GM21619 (cell line): ENCODE measurements at regions not wholly inside any gene's neighbourhood (a gene's known extent, or its start where the extent isn't known, plus 50 kb on each side); places are given as distances from the start of the nearest gene placed in this dataset.
A peak's percentile ranks its signal among the peaks of the same experiment; 100 is the strongest.
"Not testable (repeated sequence)": the region's sequence is repeated elsewhere in the genome, so short reads cannot be mapped to it uniquely, and the experiment has no call there.

Source experiments
- ATAC-seq: cut with Tn5 transposase; IDR thresholded peaks from one replicate; pipeline ENCODE4 v1.9.1; 2021; ENCODE audit not compliant: unreplicated experiment

GRCh38 chr7:119232091-119232490, 1007.6 kb downstream of the ANKRD7 start:
- ATAC-seq, result no peak

DNA sequence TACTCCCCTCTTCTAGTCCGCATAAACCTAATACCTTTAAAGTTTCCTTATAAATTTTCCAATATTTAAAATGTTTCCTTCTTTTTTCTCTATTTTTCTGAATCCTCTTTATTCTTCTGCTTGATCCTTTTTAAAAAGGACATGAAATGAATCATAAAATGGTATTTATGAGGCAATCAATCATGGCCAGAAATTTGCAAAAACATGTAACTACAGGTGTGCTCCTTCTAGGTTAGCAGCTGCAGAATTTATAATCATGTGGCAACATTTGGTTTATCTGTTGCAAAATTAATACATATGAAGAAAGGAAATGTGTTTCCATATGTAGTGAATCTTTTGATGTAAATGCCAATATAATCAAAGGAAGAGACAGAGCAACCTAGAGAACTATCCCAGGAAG, 1008.5 kb downstream of the ANKRD7 start:
- ATAC-seq, result no peak

DNA sequence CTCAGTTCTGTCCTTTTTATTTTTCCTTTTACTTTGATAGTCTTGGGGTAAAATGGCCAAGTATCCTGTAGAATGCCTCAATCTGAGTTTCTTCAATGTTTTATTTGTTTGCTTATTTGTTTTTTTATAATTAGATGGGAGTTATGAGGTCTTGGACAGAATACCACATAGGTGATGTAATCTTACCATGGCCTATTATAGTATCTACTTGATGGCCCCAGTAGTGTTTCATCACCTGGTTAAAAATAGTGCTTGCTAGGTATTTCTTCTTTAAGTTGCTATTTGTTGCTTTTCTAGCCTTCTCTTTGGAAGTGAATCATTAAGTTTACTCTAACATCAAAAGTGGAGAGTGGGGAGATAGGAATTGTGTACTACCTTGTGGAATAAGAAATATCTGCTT, 1020.0 kb upstream of the KCND2 start:
- no peak for ATAC-seq

DNA sequence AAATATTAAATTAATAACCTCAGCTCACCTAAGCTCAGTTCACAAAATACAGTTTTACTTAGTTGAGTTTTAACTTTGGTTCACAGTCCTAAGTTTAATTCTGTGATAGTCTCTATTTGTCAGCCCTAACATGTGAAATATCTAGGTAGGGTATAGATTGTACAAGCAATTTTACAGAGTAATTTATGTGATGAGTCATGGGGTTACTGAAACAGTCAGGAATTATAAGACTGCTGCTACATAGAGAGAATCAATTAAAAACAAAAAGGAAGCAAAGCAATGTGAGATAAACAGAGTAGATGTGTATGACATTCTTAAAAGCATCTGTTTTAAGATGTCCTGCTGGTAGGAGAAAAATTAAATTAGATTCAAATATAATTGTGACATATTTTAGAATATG, 1018.2 kb upstream of the KCND2 start:
- ATAC-seq, result no peak

DNA sequence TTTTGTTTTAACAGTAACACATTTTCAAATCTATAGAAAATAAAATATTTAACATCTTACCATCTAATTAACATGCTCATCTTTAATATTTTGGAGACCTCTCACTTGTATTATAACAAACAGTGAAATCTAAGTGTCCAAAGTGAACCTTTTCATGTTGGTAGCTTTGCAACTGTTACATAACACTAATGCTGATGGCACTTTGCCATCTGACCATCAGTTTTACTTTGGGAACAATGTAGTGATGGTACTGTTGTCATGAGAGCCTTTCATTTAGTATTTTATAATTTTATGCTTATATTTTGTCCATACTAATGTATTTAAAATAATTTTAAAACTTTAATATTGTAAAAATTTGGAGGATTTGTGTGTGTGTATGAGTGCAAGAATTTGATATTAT, 1017.0 kb upstream of the KCND2 start:
- ATAC-seq, result no peak

DNA sequence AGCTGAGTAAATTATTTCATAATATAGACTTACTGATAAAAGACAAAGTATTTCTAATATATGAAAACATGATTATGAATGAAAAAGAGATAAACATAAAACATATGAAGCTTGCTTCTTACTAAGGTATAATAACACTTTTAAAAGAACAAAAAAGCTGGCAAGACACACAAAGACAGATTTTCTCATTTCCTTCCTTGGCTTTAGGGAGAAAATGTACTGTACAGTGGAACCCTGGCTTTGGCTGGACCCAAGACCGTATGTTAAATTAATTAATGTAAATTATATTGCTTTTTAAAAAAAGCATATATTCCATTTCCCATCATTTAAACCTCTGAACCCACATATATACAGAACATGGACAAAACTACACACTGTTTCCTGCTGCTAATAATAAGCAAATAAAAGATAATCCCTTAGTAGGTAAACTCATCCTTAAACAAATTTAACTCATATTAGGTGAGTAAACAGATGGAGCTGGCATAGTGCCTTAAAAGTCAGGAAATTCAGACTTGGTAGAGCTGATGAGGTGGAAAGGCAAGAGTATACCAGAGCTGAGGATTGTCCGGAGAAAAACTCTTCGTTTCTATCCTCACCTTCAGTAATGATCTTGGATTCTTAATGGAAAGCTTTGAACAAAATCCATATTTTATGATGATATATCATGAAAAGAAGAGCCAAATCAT, 1016.4 kb upstream of the KCND2 start:
- ATAC-seq, result no peak

DNA sequence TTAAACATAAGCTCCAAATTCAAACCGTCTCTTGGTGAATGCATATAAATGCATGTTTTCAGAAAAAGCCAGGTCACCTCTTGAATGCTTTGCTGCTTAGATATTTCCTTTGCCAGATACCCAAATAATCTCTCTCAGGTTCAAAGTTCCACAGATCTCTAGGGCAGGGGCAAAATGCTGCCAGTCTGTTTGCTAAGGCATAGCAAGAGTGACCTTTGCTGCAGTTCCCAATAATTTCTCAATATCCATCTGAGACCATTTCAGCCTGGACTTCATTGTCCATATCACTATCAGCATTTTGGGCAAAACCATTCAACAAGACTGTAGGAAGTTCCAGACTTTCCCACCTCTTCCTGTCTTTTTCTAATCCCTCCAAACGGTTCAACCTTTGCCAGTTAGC, 1006.2 kb upstream of the KCND2 start:
- not testable (repeated sequence) for ATAC-seq

DNA sequence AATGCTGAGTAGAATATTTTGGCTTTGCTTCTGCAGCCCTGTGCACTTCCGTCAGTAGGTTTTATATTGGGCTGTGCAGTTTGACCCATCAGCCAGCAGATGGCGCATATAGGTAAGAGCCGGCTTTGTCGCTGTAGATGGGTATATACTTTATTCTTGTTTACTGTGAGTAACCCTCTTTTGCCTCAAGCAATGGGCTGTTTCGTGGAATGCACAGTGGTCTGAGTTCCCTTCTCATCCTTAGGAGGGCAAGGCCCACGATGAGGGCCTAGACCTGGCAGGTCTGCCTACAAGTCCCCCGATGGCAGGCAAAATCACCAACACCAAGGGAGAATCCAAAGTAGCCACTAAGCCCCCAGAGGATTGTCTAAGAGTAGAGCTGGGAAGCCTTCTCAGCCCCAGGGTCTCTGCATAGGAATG, 1002.9 kb upstream of the KCND2 start:
- ATAC-seq, result peak; percentile 98

GRCh38 chr7:119270644-119271043, 1002.3 kb upstream of the KCND2 start:
- ATAC-seq, result no peak

DNA sequence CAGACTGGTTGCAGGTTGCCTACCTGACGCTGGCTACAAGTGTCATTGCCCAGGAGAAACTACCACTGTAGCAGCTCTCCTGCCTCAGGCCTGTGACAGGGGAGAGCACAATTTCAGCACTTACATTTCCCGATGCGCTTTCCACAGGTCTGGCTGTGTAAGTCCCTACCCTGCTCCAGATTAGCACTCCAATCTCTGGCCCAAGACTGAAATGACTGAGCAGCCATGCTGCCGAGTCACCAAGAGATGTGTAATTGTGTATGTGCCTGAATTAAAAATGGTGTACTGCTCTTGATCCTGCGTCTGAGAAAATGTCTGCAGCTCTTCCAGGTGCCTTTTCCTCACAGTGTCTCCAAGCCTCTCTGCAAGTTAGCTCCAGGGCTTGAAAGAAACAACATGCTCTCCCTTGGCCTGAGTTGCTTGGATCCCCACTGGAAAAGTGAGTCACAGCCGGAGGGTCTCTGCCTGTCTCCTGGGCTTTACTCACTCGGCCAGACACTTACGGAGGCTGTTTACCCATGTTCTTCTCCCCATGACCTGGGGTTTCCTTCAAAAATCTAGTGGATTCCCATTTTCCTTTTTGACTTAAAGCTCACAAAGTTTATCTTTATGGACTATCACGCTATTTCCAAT, 1001.7 kb upstream of the KCND2 start:
- ATAC-seq, result no peak

GRCh38 chr7:119281181-119281846, 991.7 kb upstream of the KCND2 start:
- no peak for ATAC-seq

- ATAC-seq, result no peak
These were observed 989.6 kb upstream of the KCND2 start for GRCh38 chr7:119283353-119283752.

- ATAC-seq, result no peak
These were observed 984.6 kb upstream of the KCND2 start for GRCh38 chr7:119288416-119288815.

GRCh38 chr7:119300341-119300740, 972.6 kb upstream of the KCND2 start:
- not testable (repeated sequence) for ATAC-seq

- no peak for ATAC-seq
These were observed 952.7 kb upstream of the KCND2 start for GRCh38 chr7:119320316-119320715.

- no peak for ATAC-seq
These were observed 943.3 kb upstream of the KCND2 start for GRCh38 chr7:119329715-119330114.

DNA sequence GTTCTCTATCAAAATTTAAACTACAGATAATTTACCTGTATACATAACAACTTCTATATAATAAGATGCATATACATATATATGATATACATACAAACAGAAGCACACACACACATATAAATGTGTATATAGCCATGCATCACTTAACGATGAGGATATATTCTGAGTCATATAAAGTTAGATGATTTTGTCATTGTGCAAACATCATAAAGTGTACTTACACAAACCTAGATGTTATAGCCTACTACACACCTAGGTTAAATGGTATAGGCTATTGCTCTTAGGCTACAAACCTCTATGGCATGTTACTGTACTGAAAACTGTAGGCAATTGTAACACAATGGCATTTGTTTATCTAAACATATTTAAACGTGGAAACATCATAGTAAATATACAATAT, 937.6 kb upstream of the KCND2 start:
- no peak for ATAC-seq

- no peak for ATAC-seq
These were observed 931.2 kb upstream of the KCND2 start for GRCh38 chr7:119341822-119342221.

DNA sequence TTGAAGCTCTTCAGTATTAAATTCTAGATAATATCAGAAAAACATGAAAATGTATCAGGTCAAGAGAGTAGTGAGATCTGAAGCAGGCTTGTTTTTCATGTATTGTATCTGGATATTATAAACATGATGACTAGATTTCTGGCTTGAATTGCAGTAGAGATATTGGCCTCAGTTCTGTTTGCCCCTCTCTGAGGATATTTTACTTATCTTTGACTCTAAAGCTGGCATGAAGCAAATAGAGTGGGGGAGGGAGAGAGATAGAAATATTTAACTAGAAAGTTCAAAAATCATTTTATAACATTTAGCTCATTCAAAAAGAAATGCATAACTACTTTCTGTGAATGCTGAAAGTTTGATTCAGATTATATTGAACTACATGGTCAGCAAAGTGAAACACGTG, 929.7 kb upstream of the KCND2 start:
- no peak for ATAC-seq

- no peak for ATAC-seq
These were observed 928.5 kb upstream of the KCND2 start for GRCh38 chr7:119344466-119344865.

GRCh38 chr7:119348491-119348890, 924.5 kb upstream of the KCND2 start:
- no peak for ATAC-seq

DNA sequence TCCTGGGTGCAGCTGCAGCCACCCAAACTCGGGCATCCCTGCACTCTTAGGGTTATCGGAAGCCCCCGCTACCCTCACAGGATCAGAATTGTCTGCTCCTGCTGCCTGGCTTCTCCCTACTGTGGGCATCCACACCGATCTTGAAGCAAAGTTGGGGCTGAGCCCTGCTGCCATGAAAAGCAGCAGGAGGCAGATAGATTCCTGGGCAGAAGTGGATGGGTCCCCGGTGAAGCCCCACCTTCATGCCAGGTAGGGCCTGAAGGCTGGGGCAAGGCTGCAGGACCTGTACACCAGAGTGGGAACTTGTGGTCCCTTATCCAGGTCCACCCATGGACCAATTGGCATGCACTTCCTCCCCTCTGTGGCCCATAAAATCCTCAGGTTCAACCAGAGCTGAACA, 922.6 kb upstream of the KCND2 start:
- no peak for ATAC-seq
